Activated naive CD8-positive, alpha-beta T cell treated with anti-CD3 and anti-CD28 coated beads for 36 hours (primary cell): ENCODE measurements at regions not wholly inside any gene's neighbourhood (a gene's known extent, or its start where the extent isn't known, plus 50 kb on each side); places are given as distances from the start of the nearest gene placed in this dataset.

Experiments used
- DNase-seq: peaks from one replicate; pipeline ENCODE4 v3.0.0; 2021
- H3K27ac Mint-ChIP-seq: one replicate; pipeline ENCODE4 v1.8.0; 2022; ENCODE audit warnings: mild to moderate bottlenecking, moderate library complexity, mixed read lengths
- H3K27me3 Mint-ChIP-seq: one replicate; pipeline ENCODE4 v1.8.0; 2022; ENCODE audit warnings: mild to moderate bottlenecking, mixed read lengths
- H3K36me3 Mint-ChIP-seq: one replicate; pipeline ENCODE4 v1.8.0; 2021; ENCODE audit warnings: mild to moderate bottlenecking, mixed read lengths
- H3K4me1 Mint-ChIP-seq: one replicate; pipeline ENCODE4 v1.8.0; 2021; ENCODE audit warnings: mixed read lengths
- H3K4me3 Mint-ChIP-seq: one replicate; pipeline ENCODE4 v1.8.0; 2022; ENCODE audit warnings: mild to moderate bottlenecking, moderate library complexity, mixed read lengths
- H3K9me3 Mint-ChIP-seq: one replicate; pipeline ENCODE4 v1.8.0; 2022; ENCODE audit warnings: mixed read lengths

GRCh38 chr2:58932801-58933200, 691.7 kb upstream of the FANCL start:
- H3K36me3 Mint-ChIP-seq = no peaks in the 10 kb centered on the region
- H3K4me3 Mint-ChIP-seq = no peak overlapping the region
- no peaks in the 10 kb centered on the region for H3K9me3 Mint-ChIP-seq
- H3K27ac Mint-ChIP-seq = no peak overlapping the region
- no peaks in the 10 kb centered on the region for H3K27me3 Mint-ChIP-seq
- no peaks in the 10 kb centered on the region for H3K4me1 Mint-ChIP-seq
- no peak for DNase-seq

GRCh38 chr2:58930537-58930936, 689.4 kb upstream of the FANCL start:
- Mint-ChIP-seq H3K9me3 (no peaks in the 10 kb centered on the region), H3K27me3 (no peaks in the 10 kb centered on the region), H3K36me3 (no peaks in the 10 kb centered on the region), H3K27ac (no peak overlapping the region), H3K4me1 (no peaks in the 10 kb centered on the region), H3K4me3 (no peak overlapping the region)
- DNase-seq = no peak

GRCh38 chr2:58928973-58929372, 687.8 kb upstream of the FANCL start:
- DNase-seq = no peak
- no peak overlapping the region for H3K27ac Mint-ChIP-seq
- no peaks in the 10 kb centered on the region for H3K9me3 Mint-ChIP-seq
- no peaks in the 10 kb centered on the region for H3K4me1 Mint-ChIP-seq
- no peaks in the 10 kb centered on the region for H3K27me3 Mint-ChIP-seq
- H3K36me3 Mint-ChIP-seq = no peaks in the 10 kb centered on the region
- H3K4me3 Mint-ChIP-seq = no peak overlapping the region

- H3K4me1 Mint-ChIP-seq = no peaks in the 10 kb centered on the region
- H3K36me3 Mint-ChIP-seq = no peaks in the 10 kb centered on the region
- no peak overlapping the region for H3K27ac Mint-ChIP-seq
- no peak overlapping the region for H3K4me3 Mint-ChIP-seq
- H3K9me3 Mint-ChIP-seq = no peaks in the 10 kb centered on the region
- no peaks in the 10 kb centered on the region for H3K27me3 Mint-ChIP-seq
- no peak for DNase-seq
Measured at GRCh38 chr2:58928391-58928790, 687.3 kb upstream of the FANCL start.

GRCh38 chr2:58926112-58926511, 685.0 kb upstream of the FANCL start:
- no peak for DNase-seq
- Mint-ChIP-seq H3K4me3 (no peak overlapping the region), H3K27ac (no peak overlapping the region), H3K4me1 (no peaks in the 10 kb centered on the region), H3K9me3 (no peaks in the 10 kb centered on the region), H3K36me3 (no peaks in the 10 kb centered on the region), H3K27me3 (no peaks in the 10 kb centered on the region)

GRCh38 chr2:58925676-58926081, 684.6 kb upstream of the FANCL start:
- Mint-ChIP-seq H3K36me3 (no peaks in the 10 kb centered on the region), H3K27me3 (no peaks in the 10 kb centered on the region), H3K4me3 (no peak overlapping the region), H3K4me1 (no peaks in the 10 kb centered on the region), H3K9me3 (no peaks in the 10 kb centered on the region), H3K27ac (no peak overlapping the region)
- DNase-seq = no peak

GRCh38 chr2:58923869-58924268, 682.7 kb upstream of the FANCL start:
- Mint-ChIP-seq H3K4me1 (no peaks in the 10 kb centered on the region), H3K27ac (no peak overlapping the region), H3K9me3 (no peaks in the 10 kb centered on the region), H3K36me3 (no peaks in the 10 kb centered on the region), H3K27me3 (no peaks in the 10 kb centered on the region), H3K4me3 (no peak overlapping the region)
- no peak for DNase-seq

GRCh38 chr2:58922245-58922644, 681.1 kb upstream of the FANCL start:
- Mint-ChIP-seq H3K27ac (no peak overlapping the region), H3K27me3 (no peaks in the 10 kb centered on the region), H3K4me3 (no peak overlapping the region), H3K36me3 (no peaks in the 10 kb centered on the region), H3K9me3 (no peaks in the 10 kb centered on the region), H3K4me1 (no peaks in the 10 kb centered on the region)
- no peak for DNase-seq

- no peaks in the 10 kb centered on the region for H3K27me3 Mint-ChIP-seq
- H3K27ac Mint-ChIP-seq = no peak overlapping the region
- H3K4me3 Mint-ChIP-seq = no peak overlapping the region
- H3K4me1 Mint-ChIP-seq = no peaks in the 10 kb centered on the region
- no peaks in the 10 kb centered on the region for H3K9me3 Mint-ChIP-seq
- H3K36me3 Mint-ChIP-seq = no peaks in the 10 kb centered on the region
- DNase-seq = no peak
Measured at GRCh38 chr2:58921676-58922075, 680.6 kb upstream of the FANCL start.

- no peak for DNase-seq
- Mint-ChIP-seq H3K27ac (no peak overlapping the region), H3K36me3 (no peaks in the 10 kb centered on the region), H3K27me3 (no peaks in the 10 kb centered on the region), H3K9me3 (no peaks in the 10 kb centered on the region), H3K4me3 (no peak overlapping the region), H3K4me1 (no peaks in the 10 kb centered on the region)
Measured at GRCh38 chr2:58920001-58920400, 678.9 kb upstream of the FANCL start.

- no peak overlapping the region for H3K4me3 Mint-ChIP-seq
Measured at GRCh38 chr2:58919316-58919715, 678.2 kb upstream of the FANCL start.

GRCh38 chr2:58918141-58918540, 677.0 kb upstream of the FANCL start:
- DNase-seq = no peak
- no peaks in the 10 kb centered on the region for H3K4me1 Mint-ChIP-seq
- no peaks in the 10 kb centered on the region for H3K36me3 Mint-ChIP-seq
- H3K27ac Mint-ChIP-seq = no peak overlapping the region
- H3K27me3 Mint-ChIP-seq = no peaks in the 10 kb centered on the region
- H3K9me3 Mint-ChIP-seq = no peaks in the 10 kb centered on the region
- H3K4me3 Mint-ChIP-seq = no peak overlapping the region

More at GRCh38 chr2:58919316-58919715, 678.2 kb upstream of the FANCL start:
- no peak overlapping the region for H3K27ac Mint-ChIP-seq
- H3K36me3 Mint-ChIP-seq = no peaks in the 10 kb centered on the region
- no peaks in the 10 kb centered on the region for H3K4me1 Mint-ChIP-seq
- no peaks in the 10 kb centered on the region for H3K9me3 Mint-ChIP-seq
- H3K27me3 Mint-ChIP-seq = no peaks in the 10 kb centered on the region
- no peak for DNase-seq

GRCh38 chr2:58917596-58917995, 676.5 kb upstream of the FANCL start:
- Mint-ChIP-seq H3K27me3 (no peaks in the 10 kb centered on the region), H3K4me3 (no peak overlapping the region), H3K27ac (no peak overlapping the region), H3K9me3 (no peaks in the 10 kb centered on the region), H3K4me1 (no peaks in the 10 kb centered on the region), H3K36me3 (no peaks in the 10 kb centered on the region)
- no peak for DNase-seq

- Mint-ChIP-seq H3K36me3 (no peaks in the 10 kb centered on the region), H3K4me3 (no peak overlapping the region), H3K9me3 (no peaks in the 10 kb centered on the region), H3K27me3 (no peaks in the 10 kb centered on the region), H3K27ac (no peak overlapping the region), H3K4me1 (no peaks in the 10 kb centered on the region)
- DNase-seq = no peak
Measured at GRCh38 chr2:58916063-58916462, 674.9 kb upstream of the FANCL start.

- H3K4me1 Mint-ChIP-seq = no peaks in the 10 kb centered on the region
- H3K27me3 Mint-ChIP-seq = no peaks in the 10 kb centered on the region
- H3K4me3 Mint-ChIP-seq = no peak overlapping the region
- DNase-seq = no peak
- no peaks in the 10 kb centered on the region for H3K9me3 Mint-ChIP-seq
- no peaks in the 10 kb centered on the region for H3K36me3 Mint-ChIP-seq
- H3K27ac Mint-ChIP-seq = no peak overlapping the region
Measured at GRCh38 chr2:58914733-58915505, 673.8 kb upstream of the FANCL start.

- no peak overlapping the region for H3K27ac Mint-ChIP-seq
- no peaks in the 10 kb centered on the region for H3K27me3 Mint-ChIP-seq
- no peaks in the 10 kb centered on the region for H3K36me3 Mint-ChIP-seq
- no peak for DNase-seq
- H3K4me1 Mint-ChIP-seq = no peaks in the 10 kb centered on the region
- H3K9me3 Mint-ChIP-seq = no peaks in the 10 kb centered on the region
- no peak overlapping the region for H3K4me3 Mint-ChIP-seq
Measured at GRCh38 chr2:58913082-58913726, 672.1 kb upstream of the FANCL start.
